ENCODE measurements at regions not wholly inside any gene's neighbourhood (a gene's known extent, or its start where the extent isn't known, plus 50 kb on each side); places are given as distances from the start of the nearest gene placed in this dataset.

DNA sequence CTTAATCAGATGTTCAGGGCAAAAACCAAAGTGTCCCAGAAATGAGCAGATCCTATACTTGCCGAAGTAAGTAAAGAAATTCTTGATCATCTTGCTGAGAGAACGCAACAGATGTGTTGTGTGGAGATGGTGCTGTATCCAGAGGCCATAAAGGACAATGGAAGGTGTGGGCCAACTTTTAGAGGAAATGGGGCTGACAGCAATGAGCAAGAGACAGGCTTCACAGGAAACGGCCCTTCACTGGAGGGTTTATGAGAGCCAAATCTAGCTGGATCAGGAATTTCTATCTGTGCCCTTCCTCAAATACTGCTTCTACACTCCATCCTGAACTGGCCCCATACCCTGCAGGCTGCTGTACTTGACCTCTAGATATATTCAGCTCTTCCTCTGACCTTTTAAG is 583.9 kb upstream of the DIPK2B start:
- H3K9me3 ChIP-seq (ENCODE audit: control insufficient read depth, insufficient read depth, low read depth, low read length) = no peaks in the 10 kb centered on the region
- H3K27ac ChIP-seq (ENCODE audit: extremely low read depth, low read depth, low read length) = no peak overlapping the region
- TF ChIP-seq ZNF138 (tag by site-specific recombination; IDR thresholded peaks at IDR 0.05; ENCODE audit: borderline replicate concordance) (no peak), SCRT1 (tag by site-specific recombination; IDR thresholded peaks at IDR 0.05; ENCODE audit: borderline replicate concordance) (no peak), ZNF776 (tag by site-specific recombination; IDR thresholded peaks at IDR 0.05; ENCODE audit: borderline replicate concordance) (no peak), ZNF549 (tag by site-specific recombination; IDR thresholded peaks at IDR 0.05) (no peak), ZNF37A (tag by site-specific recombination; IDR thresholded peaks at IDR 0.05) (no peak), ZBTB17 (tag by site-specific recombination; IDR thresholded peaks at IDR 0.05) (no peak), ZFP3 (tag by site-specific recombination; IDR thresholded peaks at IDR 0.05; ENCODE audit: low read depth) (no peak), ZNF2 (tag by site-specific recombination; IDR thresholded peaks at IDR 0.05) (no peak), ZNF707 (tag by site-specific recombination; IDR thresholded peaks at IDR 0.05) (no peak), ZSCAN30 (tag by site-specific recombination; IDR thresholded peaks at IDR 0.05) (no peak), KLF9 (tag by site-specific recombination; IDR thresholded peaks at IDR 0.05; ENCODE audit: low read depth) (no peak), SP2 (tag by site-specific recombination; IDR thresholded peaks at IDR 0.05) (no peak)
- TF ChIP-seq, protein P1, sequence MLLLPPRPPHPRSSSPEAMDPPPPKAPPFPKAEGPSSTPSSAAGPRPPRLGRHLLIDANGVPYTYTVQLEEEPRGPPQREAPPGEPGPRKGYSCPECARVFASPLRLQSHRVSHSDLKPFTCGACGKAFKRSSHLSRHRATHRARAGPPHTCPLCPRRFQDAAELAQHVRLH (tag by site-specific recombination; IDR thresholded peaks at IDR 0.05) = no peak
- TF ChIP-seq, protein P2, sequence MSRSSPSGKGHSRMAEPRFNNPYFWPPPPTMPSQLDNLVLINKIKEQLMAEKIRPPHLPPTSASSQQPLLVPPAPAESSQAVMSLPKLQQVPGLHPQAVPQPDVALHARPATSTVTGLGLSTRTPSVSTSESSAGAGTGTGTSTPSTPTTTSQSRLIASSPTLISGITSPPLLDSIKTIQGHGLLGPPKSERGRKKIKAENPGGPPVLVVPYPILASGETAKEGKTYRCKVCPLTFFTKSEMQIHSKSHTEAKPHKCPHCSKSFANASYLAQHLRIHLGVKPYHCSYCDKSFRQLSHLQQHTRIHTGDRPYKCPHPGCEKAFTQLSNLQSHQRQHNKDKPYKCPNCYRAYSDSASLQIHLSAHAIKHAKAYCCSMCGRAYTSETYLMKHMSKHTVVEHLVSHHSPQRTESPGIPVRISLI (tag by site-specific recombination; IDR thresholded peaks at IDR 0.05) = no peak
- TF ChIP-seq, protein P3, sequence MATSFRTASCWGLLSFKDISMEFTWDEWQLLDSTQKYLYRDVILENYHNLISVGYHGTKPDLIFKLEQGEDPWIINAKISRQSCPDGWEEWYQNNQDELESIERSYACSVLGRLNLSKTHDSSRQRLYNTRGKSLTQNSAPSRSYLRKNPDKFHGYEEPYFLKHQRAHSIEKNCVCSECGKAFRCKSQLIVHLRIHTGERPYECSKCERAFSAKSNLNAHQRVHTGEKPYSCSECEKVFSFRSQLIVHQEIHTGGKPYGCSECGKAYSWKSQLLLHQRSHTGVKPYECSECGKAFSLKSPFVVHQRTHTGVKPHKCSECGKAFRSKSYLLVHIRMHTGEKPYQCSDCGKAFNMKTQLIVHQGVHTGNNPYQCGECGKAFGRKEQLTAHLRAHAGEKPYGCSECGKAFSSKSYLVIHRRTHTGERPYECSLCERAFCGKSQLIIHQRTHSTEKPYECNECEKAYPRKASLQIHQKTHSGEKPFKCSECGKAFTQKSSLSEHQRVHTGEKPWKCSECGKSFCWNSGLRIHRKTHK (tag by site-specific recombination; IDR thresholded peaks at IDR 0.05) = no peak
- TF ChIP-seq, protein P4, sequence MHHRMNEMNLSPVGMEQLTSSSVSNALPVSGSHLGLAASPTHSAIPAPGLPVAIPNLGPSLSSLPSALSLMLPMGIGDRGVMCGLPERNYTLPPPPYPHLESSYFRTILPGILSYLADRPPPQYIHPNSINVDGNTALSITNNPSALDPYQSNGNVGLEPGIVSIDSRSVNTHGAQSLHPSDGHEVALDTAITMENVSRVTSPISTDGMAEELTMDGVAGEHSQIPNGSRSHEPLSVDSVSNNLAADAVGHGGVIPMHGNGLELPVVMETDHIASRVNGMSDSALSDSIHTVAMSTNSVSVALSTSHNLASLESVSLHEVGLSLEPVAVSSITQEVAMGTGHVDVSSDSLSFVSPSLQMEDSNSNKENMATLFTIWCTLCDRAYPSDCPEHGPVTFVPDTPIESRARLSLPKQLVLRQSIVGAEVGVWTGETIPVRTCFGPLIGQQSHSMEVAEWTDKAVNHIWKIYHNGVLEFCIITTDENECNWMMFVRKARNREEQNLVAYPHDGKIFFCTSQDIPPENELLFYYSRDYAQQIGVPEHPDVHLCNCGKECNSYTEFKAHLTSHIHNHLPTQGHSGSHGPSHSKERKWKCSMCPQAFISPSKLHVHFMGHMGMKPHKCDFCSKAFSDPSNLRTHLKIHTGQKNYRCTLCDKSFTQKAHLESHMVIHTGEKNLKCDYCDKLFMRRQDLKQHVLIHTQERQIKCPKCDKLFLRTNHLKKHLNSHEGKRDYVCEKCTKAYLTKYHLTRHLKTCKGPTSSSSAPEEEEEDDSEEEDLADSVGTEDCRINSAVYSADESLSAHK (tag by site-specific recombination; IDR thresholded peaks at IDR 0.05) = no peak
- no peaks in the 10 kb centered on the region for H3K36me3 ChIP-seq (ENCODE audit: control insufficient read depth in 2 of 2, insufficient read depth in 1 of 2, low read length in 2 of 2)
- no peak overlapping the region for H3K4me3 ChIP-seq (ENCODE audit: low read depth, low read length)
- peaks cover 2% of the 10 kb centered on the region; the same call in 1 of the 2 replicates for H3K4me1 ChIP-seq (ENCODE audit: control insufficient read depth, insufficient read depth, low read length)
- POLR2A ChIA-PET = no interaction called here
- CTCF ChIA-PET = no interaction called here

DNA sequence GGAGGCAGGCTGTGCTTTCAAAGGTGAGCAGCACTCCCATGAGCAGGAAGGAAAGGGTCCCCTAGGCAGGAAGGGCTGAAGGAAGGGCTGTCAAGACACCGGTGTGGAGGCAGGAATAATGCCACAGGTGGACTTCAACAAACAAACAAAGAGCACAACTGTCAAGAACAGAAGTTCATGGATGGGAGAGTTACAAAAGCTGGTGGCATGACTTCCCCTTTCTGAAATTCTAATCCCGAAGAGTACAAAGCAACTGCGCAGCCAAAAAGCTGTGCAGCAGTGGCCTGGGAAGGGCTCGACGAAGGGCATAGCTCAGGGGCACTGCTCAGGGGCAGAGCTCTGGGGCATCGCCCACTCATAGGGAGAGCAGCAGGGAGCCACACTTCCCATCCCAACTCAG is 582.3 kb upstream of the DIPK2B start:
- POLR2A ChIA-PET = no interaction called here
- Histone ChIP-seq H3K27ac (ENCODE audit: extremely low read depth, low read depth, low read length) (no peak overlapping the region), H3K9me3 (ENCODE audit: control insufficient read depth, insufficient read depth, low read depth, low read length) (no peaks in the 10 kb centered on the region), H3K4me3 (ENCODE audit: low read depth, low read length) (no peak overlapping the region), H3K36me3 (ENCODE audit: control insufficient read depth in 2 of 2, insufficient read depth in 1 of 2, low read length in 2 of 2) (no peaks in the 10 kb centered on the region), H3K4me1 (ENCODE audit: control insufficient read depth, insufficient read depth, low read length) (peaks cover 2% of the 10 kb centered on the region; the same call in 1 of the 2 replicates)
- TF ChIP-seq HOXC10 (CRISPR knock-in tag; IDR thresholded peaks at IDR 0.05) = no peak
- TF ChIP-seq ZNF530 (tag by site-specific recombination; IDR thresholded peaks at IDR 0.05; ENCODE audit: low read depth) = no peak
- no peak for TF ChIP-seq ZSCAN30 (tag by site-specific recombination; IDR thresholded peaks at IDR 0.05)
- TF ChIP-seq ZNF2 (tag by site-specific recombination; IDR thresholded peaks at IDR 0.05) = no peak
- no peak for TF ChIP-seq ZEB2 (tag by site-specific recombination; IDR thresholded peaks at IDR 0.05)
- TF ChIP-seq ZNF830 (tag by site-specific recombination; IDR thresholded peaks at IDR 0.05; ENCODE audit: low read depth) = no peak
- TF ChIP-seq ZNF626 (tag by site-specific recombination; IDR thresholded peaks at IDR 0.05) = no peak
- no peak for TF ChIP-seq ZNF707 (tag by site-specific recombination; IDR thresholded peaks at IDR 0.05)
- TF ChIP-seq MZF1 (tag by site-specific recombination; IDR thresholded peaks at IDR 0.05; ENCODE audit: borderline replicate concordance) = no peak
- TF ChIP-seq ZNF747 (tag by site-specific recombination; IDR thresholded peaks at IDR 0.05) = no peak
- TF ChIP-seq ZNF19 (tag by site-specific recombination; IDR thresholded peaks at IDR 0.05; ENCODE audit: low read depth) = no peak
- TF ChIP-seq ZNF311 (tag by site-specific recombination; IDR thresholded peaks at IDR 0.05; ENCODE audit: borderline replicate concordance) = no peak
- CTCF ChIA-PET = interaction anchor here (0.8 to 1.4 kb wide), 2 partner anchors 32 to 268 kb away, joined by 4 to 5 read pairs; no protein-coding TSS in a partner anchor

Data from HEK293 (cell line).